ENCODE measurements at regions not wholly inside any gene's neighbourhood (a gene's known extent, or its start where the extent isn't known, plus 50 kb on each side); places are given as distances from the start of the nearest gene placed in this dataset.

- no peak for TF ChIP-seq BHLHE40 (IDR thresholded peaks at IDR 0.05; ENCODE audit: borderline replicate concordance)
- TF ChIP-seq TARDBP (IDR thresholded peaks at IDR 0.05), result no peak
Measured at GRCh38 chr5:107254214-107254901, 416.4 kb downstream of the EFNA5 start.

All from HEK293T (cell line).